Neural cell (in vitro differentiated cells): ENCODE measurements at regions not wholly inside any gene's neighbourhood (a gene's known extent, or its start where the extent isn't known, plus 50 kb on each side); places are given as distances from the start of the nearest gene placed in this dataset.

Experiments used
- H2AFZ ChIP-seq: fragments of 200-600, 300-800 bp; sonication (generic), shearing (Covaris generic); 2 replicates; pipeline ENCODE4 v1.6.0; 2014; ENCODE audit warnings: low read depth, mild to moderate bottlenecking, antibody characterized with exemption, low read length, moderate library complexity
- H3F3A ChIP-seq: fragments of 200-600 bp; shearing (Covaris generic); 2 replicates; pipeline ENCODE4 v1.6.1; 2016; ENCODE audit warnings: mild to moderate bottlenecking, moderate library complexity, mixed read lengths, antibody characterized with exemption, low read length; ENCODE audit not compliant: insufficient read depth, poor library complexity, severe bottlenecking
- H3K27ac ChIP-seq: fragments of 200-600, 300-800 bp; sonication (generic), shearing (Covaris generic); 2 replicates; pipeline ENCODE4 v1.5.1; 2014; ENCODE audit warnings: mild to moderate bottlenecking, low read length, moderate library complexity
- H3K27me3 ChIP-seq: fragments of 300-800, 200-600 bp; sonication (generic), shearing (Covaris generic); 2 replicates; pipeline ENCODE4 v1.6.0; 2014; ENCODE audit warnings: mild to moderate bottlenecking, low read depth, low read length, moderate library complexity; ENCODE audit not compliant: insufficient read depth
- H3K36me3 ChIP-seq: fragments of 300-800, 200-600 bp; sonication (generic), shearing (Covaris generic); 2 replicates; pipeline ENCODE4 v1.5.1; 2014; ENCODE audit warnings: mild to moderate bottlenecking, antibody characterized with exemption, low read length, moderate library complexity; ENCODE audit not compliant: insufficient read depth
- H3K4me2 ChIP-seq: fragments of 300-800, 200-600 bp; sonication (generic), shearing (Covaris generic); 2 replicates; pipeline ENCODE4 v1.6.0; 2014; ENCODE audit warnings: mild to moderate bottlenecking, low read length
- H3K4me3 ChIP-seq: fragments of 300-800, 200-600 bp; sonication (generic), shearing (Covaris generic); 2 replicates; pipeline ENCODE4 v1.5.1; 2014; ENCODE audit warnings: mild to moderate bottlenecking, low read length, moderate library complexity
- H3K79me2 ChIP-seq: fragments of 200-600 bp; shearing (Covaris generic); replicated peaks from 2 replicates; pipeline ENCODE4 v1.6.0; 2014; ENCODE audit warnings: mild to moderate bottlenecking, low read length, moderate library complexity; ENCODE audit not compliant: insufficient read depth
- H3K9ac ChIP-seq: fragments of 300-800, 200-600 bp; sonication (generic), shearing (Covaris generic); 2 replicates; pipeline ENCODE4 v1.6.1; 2016; ENCODE audit warnings: mild to moderate bottlenecking, low read length, mixed read lengths
- H3K9me2 ChIP-seq: fragments of 200-600 bp; shearing (Covaris generic); 2 replicates; pipeline ENCODE4 v1.6.1; 2016; ENCODE audit warnings: mild to moderate bottlenecking, low read length, mixed read lengths; ENCODE audit not compliant: insufficient read depth
- H3K9me3 ChIP-seq: fragments of 200-600, 300-800 bp; sonication (generic), shearing (Covaris generic); 2 replicates; pipeline ENCODE4 v1.6.1; 2016; ENCODE audit warnings: mild to moderate bottlenecking, mixed run types, low read length, moderate library complexity, mixed read lengths
- H4K20me1 ChIP-seq: fragments of 200-600 bp; shearing (Covaris generic); 2 replicates; pipeline ENCODE4 v1.6.1; 2016; ENCODE audit warnings: mild to moderate bottlenecking, mixed run types; ENCODE audit not compliant: insufficient read depth
- CTCF ChIP-seq: fragments of 450-650 bp; IDR thresholded peaks from 2 replicates; pipeline ENCODE4 v1.5.1; 2014; ENCODE audit warnings: antibody characterized with exemption, mild to moderate bottlenecking, moderate library complexity; ENCODE audit not compliant: poor library complexity, severe bottlenecking
- EP300 ChIP-seq: fragments of 450-650 bp; conservative IDR thresholded peaks from 2 replicates; pipeline ENCODE4 v1.6.1; 2014; ENCODE audit warnings: antibody characterized with exemption, mild to moderate bottlenecking, moderate library complexity; ENCODE audit not compliant: poor library complexity, severe bottlenecking
- EZH2 ChIP-seq: fragments of 200-600, 300-800 bp; shearing (Covaris generic), sonication (generic); IDR thresholded peaks from 2 replicates; pipeline ENCODE4 v1.6.1; 2014; ENCODE audit warnings: antibody characterized with exemption, low read length, borderline replicate concordance, mild to moderate bottlenecking; ENCODE audit not compliant: insufficient read depth, poor library complexity, severe bottlenecking
- MXI1 ChIP-seq: fragments of 450-650 bp; conservative IDR thresholded peaks from 2 replicates; pipeline ENCODE4 v1.6.1; 2014; ENCODE audit warnings: antibody characterized with exemption, mild to moderate bottlenecking; ENCODE audit not compliant: poor library complexity, severe bottlenecking
- POLR2AphosphoS5 ChIP-seq: IDR thresholded peaks from 2 replicates; pipeline ENCODE4 v1.6.1; 2012
- RAD21 ChIP-seq: fragments of 450-650 bp; conservative IDR thresholded peaks from 2 replicates; pipeline ENCODE4 v1.6.1; 2014; ENCODE audit warnings: antibody characterized with exemption, mild to moderate bottlenecking, moderate library complexity
- REST ChIP-seq: IDR thresholded peaks from 2 replicates; pipeline ENCODE4 v1.6.1; 2012; ENCODE audit warnings: borderline replicate concordance
- SMC3 ChIP-seq: fragments of 450-650 bp; conservative IDR thresholded peaks from 2 replicates; pipeline ENCODE4 v1.6.1; 2014; ENCODE audit warnings: antibody characterized with exemption, mild to moderate bottlenecking, moderate library complexity; ENCODE audit not compliant: poor library complexity
- TAF1 ChIP-seq: IDR thresholded peaks from 2 replicates; pipeline ENCODE4 v1.6.1; 2012; ENCODE audit warnings: low read depth

GRCh38 chr18:5756823-5757222 lies 138.5 kb downstream of the TMEM200C start:
- Histone ChIP-seq H3K27me3 (no peaks in the 10 kb centered on the region), H3K79me2 (no peaks in the 10 kb centered on the region), H3F3A (no peaks in the 10 kb centered on the region), H3K4me2 (no peak overlapping the region), H3K9me3 (no peaks in the 10 kb centered on the region), H4K20me1 (no peaks in the 10 kb centered on the region), H2AFZ (no peak overlapping the region), H3K9me2 (no peaks in the 10 kb centered on the region), H3K27ac (no peak overlapping the region), H3K9ac (no peak overlapping the region), H3K36me3 (no peaks in the 10 kb centered on the region), H3K4me3 (no peak overlapping the region)
- TF ChIP-seq MXI1 (no peak), POLR2AphosphoS5 (no peak), REST (no peak), EP300 (no peak), SMC3 (no peak), EZH2 (no peak), CTCF (no peak)

- Histone ChIP-seq H3K79me2 (no peaks in the 10 kb centered on the region), H2AFZ (no peak overlapping the region), H3K9me2 (no peaks in the 10 kb centered on the region), H3K9me3 (no peaks in the 10 kb centered on the region), H3K9ac (no peak overlapping the region), H4K20me1 (no peaks in the 10 kb centered on the region), H3K36me3 (no peaks in the 10 kb centered on the region), H3K4me2 (no peak overlapping the region), H3F3A (no peaks in the 10 kb centered on the region), H3K4me3 (no peak overlapping the region), H3K27me3 (no peaks in the 10 kb centered on the region), H3K27ac (no peak overlapping the region)
- TF ChIP-seq EP300 (no peak), SMC3 (no peak), REST (no peak), EZH2 (no peak), CTCF (no peak), MXI1 (no peak), RAD21 (no peak), POLR2AphosphoS5 (no peak), TAF1 (no peak)
These were observed 147.6 kb downstream of the TMEM200C start for GRCh38 chr18:5747678-5748077.
